ENCODE measurements at regions not wholly inside any gene's neighbourhood (a gene's known extent, or its start where the extent isn't known, plus 50 kb on each side); places are given as distances from the start of the nearest gene placed in this dataset.
"Not testable (repeated sequence)": the region's sequence is repeated elsewhere in the genome, so short reads cannot be mapped to it uniquely, and the experiment has no call there.

DNA sequence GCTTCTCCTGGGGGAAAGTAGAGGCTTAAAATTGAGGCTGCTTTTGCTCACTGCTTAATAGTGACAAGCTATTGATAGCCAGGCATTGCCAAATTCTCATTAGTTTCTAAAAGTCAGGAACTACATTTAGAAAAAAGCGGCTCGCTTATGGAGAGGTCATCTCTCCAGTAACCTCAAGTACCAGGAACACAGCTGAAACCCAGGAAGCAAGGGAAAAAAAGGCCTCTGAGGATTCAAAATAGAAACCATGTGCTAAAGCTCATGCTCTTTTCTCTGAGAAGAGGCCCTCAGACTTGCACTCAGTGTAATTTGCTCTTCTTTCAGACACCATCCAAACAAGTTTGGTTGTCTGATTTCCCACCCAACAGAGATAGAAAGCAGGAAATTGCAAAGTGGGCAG lies 261.4 kb upstream of the USP25 start:
- DNase-seq (ENCODE audit: low read depth, low spot score), result no peak

DNA sequence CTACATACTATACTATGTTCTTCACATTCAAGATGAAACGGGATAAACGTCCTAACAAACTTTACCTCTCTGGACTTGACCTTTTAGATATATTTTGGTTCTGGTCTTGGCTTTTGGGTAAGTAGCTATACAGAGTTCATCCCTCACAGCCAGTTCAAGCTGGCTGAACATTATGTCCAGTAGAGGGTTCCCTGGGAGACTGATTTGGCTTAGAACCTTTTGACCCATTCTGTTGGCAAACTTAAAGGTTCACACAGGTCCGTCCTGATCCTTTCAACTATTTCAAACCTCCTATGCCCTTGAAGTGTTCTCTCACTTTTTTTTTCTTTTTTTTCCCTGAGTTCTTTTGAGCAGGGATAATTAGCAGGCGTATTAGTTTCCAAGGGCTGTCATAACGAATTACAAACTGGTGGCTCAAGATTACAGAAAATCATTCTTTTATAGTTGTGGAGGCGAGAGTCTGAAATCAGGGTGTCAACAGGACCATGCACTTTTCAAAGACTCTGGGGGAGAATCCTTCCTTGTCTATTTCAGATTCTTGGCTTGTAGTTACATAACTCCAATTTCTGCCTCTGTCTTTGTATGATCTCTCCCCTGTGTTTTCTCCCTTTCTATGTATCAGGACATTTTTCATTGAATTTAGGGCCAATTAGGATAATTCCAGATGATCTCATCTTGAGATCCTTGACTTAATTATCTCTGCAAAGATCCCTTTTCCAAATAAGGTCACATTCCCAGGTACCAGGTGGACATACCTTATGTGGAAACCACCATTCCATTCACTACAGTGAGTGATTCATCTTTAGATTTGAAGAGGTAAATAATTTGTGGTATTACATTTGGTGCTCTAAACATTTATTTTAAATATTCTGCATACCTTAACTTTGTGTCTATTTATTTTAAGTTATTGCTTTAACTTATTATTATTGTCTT lies 257.4 kb upstream of the USP25 start:
- DNase-seq (ENCODE audit: low read depth, low spot score), result no peak

DNA sequence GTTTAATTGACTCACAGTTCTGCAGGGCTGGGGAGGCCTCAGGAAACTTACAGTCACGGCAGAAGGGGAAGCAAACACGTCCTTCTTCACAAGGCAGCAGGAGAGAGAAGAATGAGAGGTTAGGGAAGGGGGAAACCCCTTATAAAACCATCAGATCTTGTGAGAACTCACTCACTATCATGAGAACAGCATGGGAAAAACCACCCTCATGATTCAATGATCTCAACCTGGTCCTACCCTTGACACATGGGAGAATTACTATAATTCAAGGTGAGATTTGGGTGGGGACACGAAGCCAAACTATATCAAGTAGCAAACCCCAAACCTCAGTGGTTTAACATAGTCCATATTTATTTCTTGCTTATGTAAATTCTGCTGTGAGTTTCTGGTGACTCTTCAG lies 252.0 kb upstream of the USP25 start:
- not testable (repeated sequence) for DNase-seq (ENCODE audit: low read depth, low spot score)

DNA sequence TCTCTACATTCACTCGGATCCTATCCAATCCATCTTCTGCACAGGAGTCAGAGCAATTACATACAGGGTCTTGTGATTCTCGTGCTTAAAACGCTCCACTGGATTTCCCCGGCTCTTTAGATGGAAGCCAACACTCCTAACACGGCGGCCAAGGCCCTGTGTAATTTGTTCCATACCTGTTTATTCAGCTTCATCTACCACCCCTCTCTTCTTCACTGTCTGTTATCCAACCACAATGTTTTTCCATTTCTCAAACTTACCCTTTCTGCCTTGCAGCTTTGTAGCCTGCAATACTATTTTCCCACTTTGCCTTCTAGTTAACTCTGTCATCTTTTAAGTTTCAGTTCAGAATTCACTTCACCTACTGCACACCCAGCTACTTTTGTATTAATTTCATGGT lies 249.6 kb upstream of the USP25 start:
- DNase-seq (ENCODE audit: low read depth, low spot score), result no peak

DNA sequence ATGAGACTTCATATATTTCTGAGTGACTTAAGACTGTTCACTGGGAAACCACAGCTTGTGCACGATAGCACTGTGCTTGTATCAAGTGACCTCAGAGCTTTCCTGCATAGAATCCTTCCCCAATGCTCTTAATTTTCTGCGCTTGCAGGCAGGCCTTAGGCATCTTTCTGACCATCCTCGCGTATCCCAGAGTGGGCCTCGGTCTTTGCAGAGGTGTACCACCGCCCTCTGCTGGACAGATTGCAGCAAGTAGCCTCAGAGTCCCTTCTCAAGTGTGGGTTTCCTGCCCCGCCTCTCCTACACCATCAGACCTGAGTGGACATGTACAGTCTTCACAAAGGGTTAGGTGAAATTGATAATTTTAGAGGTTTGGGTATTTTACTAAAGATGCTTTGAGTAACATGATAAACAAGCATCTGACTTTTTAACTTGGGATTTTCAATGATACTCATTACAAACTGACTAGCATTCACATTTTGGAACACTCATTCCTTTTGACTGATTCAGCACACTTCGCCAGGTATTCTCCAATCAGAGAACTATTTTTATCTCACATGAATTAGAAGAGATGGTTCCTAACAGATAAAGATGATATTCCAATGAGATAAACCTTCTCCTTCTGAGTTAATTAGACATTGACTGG lies 246.5 kb upstream of the USP25 start:
- DNase-seq (ENCODE audit: low read depth, low spot score), result peak; percentile 35

DNA sequence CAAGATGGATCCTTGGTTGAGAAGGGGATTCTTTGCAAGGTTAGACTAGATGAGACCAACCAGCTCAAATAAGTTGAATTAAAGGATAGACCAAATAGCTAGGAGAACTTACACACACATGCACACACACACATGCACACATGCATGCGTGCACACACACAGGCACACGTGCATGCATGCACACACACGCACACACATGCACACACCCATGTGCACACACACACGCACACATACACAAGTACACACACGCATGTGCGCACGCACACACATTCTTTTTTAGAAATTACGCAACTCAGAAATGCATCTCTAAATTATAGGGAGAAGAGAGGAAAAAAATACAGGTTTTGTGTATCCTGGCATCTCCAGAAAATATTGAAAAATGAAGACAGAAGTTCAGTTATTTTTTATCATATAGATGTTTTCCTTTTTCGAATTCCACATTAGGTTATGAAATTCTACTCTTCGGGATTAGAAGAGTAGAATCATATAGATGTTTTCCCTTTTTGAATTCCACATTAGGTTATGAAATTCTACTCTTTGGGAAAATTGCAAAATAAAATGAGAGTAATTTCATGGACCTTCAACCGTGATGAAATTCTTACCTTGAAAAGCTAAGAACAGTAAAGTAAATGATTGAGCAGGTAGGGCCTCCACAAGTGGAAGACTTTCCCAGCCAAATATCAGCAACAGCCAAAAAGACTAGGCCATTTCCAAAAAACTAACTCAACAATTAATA lies 243.2 kb upstream of the USP25 start:
- no peak for DNase-seq (ENCODE audit: low read depth, low spot score)

DNA sequence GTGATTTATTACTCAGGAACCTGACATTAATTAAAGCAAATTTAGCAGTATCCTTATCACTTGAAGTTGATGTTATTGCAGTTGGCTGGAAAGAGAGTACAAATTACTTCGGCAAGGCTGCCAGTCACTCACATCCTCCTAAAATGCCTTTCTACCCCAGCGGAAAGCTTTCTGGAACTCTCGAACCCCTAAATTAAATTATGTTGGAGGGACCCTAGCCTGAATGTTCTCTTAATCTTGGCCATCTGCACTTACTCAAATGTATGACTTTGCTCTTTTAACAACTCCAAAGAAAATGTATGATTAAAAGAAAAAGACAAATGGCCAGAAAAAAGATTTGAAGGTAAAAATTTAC lies 242.6 kb upstream of the USP25 start:
- no peak for DNase-seq (ENCODE audit: low read depth, low spot score)

DNA sequence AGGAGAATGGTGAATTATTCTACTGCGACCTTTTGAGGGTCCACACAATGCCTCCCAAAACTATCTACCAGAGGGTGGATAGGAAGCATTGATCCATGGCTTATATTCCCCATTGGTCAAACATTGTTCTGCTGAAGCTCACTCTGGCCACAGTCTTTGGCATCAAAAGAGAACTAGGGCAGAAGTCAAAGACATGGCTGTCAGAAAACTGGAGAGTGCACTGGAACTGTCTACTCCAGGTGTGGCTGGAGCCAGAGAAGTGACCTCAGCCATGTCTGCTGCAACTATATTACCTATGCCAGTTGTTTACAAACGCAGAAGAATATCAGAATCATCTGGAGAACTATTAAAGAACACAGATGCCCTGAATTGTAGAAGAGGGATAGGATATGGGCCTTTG lies 238.7 kb upstream of the USP25 start:
- no peak for DNase-seq (ENCODE audit: low read depth, low spot score)

DNA sequence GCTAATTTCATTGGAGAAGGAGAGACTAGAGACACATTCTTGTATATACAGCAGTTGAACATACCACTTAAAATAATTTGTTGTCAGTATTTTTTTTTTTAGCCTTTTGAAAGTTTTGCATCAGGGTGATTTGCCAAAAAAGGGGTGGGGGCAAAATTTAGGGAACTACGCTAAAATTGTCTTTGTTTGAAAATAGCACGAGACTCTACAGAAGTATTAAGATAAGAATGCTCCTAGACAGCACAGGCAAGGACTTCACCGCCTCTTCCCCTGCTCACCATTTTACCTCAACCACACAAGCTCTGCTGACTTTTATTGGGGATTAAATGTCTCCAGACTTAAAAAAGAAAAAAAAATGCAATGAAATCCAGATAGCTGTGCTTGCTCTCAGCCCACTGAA lies 236.1 kb upstream of the USP25 start:
- DNase-seq (ENCODE audit: low read depth, low spot score), result no peak

DNA sequence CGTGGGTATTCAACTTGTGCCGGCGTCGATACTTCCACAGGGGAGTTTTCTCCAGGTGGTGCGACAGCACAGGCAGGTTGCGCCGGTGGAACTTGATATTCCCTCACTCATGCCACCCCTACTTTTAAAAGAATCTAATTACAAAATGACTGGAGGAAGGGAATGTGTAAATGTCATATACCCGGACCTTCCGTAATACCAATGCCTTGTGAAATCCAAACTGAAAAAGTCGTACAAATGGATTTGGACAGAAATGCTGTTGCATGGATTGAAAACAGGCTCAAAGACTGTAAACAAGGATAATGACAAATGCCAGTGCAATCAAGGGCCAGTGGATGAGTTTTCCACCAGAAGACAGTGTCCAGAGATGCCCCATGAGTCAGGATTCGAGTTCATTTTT lies 235.3 kb upstream of the USP25 start:
- no peak for DNase-seq (ENCODE audit: low read depth, low spot score)

DNA sequence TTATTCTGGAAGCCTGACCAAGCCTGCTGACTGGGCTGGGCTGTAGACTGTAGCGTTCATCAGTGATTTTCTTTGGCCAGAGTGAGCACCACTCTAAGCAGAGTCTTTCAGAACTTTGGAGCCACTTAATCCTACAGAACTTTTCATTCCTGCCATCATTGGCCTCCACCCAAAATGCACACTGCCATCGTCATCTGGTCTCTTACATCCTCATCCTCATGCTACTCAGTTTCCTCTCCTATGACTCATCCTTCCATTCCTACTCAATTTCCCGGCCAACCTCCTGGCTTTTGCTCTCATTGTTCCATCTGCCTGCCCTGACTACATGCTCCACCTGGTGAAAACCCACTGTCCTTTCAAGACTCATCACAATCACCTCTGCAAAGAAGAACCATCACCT lies 233.8 kb upstream of the USP25 start:
- no peak for DNase-seq (ENCODE audit: low read depth, low spot score)

DNA sequence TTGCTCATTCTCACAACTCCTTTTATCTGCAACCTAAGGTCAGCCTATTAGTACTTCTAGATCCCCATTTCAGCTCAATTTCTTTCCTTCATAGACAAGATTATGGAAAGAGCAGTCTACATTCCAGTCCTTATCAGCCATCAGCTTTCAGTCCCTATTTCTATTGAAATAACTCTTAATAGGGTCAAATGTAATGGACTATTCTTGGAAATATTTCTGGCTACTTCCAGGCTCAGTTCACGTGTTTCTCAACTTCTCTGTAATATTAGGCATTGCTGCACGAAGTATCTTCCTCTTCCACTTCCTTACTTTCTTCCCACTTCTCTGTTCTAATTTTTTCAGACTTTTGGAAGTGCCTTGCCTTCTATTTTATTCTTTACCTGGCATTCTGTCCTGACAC lies 232.9 kb upstream of the USP25 start:
- DNase-seq (ENCODE audit: low read depth, low spot score), result no peak

DNA sequence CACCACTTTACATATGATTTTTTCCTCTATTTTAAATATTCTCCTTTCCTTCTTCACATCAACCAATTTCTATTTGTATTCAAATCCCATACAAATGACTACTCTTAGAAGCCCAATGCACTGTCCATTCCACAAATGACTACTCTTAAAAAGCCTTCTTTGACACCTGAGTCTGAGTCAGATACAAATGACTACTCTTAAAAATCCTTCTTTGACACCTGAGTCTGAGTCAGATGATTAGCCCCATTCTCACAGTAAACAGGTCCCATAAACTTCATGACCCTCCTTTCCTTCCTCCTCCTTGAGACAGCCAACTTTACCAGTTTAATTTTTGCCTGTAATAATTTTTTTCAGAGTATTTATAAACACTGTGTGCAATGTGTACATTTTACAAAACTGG lies 231.3 kb upstream of the USP25 start:
- DNase-seq (ENCODE audit: low read depth, low spot score), result no peak

DNA sequence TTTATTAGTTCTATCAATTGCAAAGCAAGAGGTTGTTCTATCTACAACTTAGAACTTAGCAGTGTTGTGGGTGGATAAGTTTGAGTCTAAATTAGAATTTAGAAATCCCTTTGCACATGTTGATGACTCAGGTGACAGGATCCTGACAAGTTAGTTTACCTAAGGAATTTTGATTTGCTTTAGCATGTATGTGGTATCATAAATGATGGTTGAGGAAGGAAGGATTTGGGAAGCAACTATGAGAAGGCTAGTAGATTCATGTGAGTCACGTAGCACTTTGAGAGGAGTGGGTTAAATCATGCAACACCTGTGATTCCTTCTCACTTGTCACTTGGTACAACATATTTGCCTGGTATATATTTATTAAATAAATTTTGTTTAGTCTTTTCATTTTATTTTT lies 223.7 kb upstream of the USP25 start:
- DNase-seq (ENCODE audit: low read depth, low spot score), result no peak

DNA sequence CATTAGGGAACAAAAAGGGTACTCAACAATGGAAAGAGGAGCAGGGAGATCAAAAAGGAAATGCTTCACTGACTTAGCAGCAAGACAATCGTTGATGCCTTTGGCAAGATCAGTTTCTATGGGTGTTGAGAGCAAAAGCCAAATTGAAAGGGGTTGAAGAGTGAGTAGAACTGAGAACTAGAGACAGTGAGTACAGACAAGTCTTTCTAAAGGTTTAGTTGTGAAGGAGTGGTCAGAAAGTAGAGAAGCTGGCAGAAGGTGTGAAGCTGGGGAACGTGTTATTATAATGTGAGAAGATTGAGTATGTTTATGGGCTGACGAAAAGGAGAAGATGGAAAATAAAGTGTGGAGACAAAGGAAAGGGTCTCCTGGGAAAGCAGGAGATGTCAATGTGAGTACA lies 221.2 kb upstream of the USP25 start:
- DNase-seq (ENCODE audit: low read depth, low spot score), result no peak

DNA sequence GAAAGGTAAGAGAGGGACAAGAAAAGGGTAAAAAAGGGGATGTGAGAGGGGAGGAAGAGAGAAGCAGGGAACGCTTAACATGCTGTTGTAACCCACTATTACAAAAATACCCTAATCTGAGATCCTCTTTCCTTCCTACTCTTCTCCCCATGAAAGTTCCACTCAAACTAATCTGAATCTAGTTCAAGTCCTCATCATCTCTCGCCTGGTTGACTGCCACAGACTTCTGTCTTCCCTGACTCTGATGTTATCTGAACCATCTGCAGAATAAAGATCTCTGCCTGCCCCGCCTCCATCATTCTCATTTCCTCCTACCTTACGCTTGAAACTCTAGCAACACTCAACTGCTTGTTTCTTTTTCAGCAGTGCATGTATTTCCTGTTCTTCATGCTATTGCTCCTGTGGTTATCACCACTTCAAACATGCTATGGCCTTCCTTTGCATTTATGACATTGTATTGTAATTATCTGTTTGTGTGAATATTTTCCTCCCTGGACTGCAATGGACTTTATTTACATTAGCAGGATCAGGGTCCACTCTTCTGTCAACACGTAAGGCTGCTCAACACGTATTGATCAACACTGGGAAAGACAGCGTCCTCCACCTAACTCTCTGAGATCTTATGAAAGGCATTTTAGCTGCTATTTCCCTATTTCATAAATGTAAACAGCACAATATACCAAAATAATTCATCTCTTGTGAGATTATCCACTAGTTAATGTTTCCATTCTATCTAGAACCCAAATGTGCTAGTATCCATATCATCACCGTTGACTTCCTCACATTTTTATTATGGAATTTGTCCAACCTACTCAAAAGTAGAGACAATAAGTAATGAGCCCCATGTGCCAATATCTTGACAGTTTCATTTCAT lies 215.5 kb upstream of the USP25 start:
- DNase-seq (ENCODE audit: low read depth, low spot score), result no peak

DNA sequence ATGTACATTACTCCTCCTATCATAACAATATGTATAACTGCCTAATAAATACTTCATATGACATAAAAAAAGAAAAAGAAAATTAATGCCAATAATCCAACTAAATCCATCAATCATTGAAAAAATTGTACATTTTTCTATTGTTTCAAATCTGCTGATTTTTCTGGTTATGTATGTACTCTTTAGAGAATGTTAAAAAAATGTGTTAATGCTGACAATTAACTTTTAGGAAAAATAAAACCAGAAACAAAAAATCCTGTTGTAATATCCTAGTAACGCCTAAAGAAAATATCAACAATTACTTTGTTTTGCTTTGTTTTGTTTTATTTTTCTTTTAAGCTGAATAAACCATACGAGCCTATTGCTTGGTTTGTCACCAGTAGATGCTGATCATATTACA lies 213.9 kb upstream of the USP25 start:
- DNase-seq (ENCODE audit: low read depth, low spot score), result no peak

DNA sequence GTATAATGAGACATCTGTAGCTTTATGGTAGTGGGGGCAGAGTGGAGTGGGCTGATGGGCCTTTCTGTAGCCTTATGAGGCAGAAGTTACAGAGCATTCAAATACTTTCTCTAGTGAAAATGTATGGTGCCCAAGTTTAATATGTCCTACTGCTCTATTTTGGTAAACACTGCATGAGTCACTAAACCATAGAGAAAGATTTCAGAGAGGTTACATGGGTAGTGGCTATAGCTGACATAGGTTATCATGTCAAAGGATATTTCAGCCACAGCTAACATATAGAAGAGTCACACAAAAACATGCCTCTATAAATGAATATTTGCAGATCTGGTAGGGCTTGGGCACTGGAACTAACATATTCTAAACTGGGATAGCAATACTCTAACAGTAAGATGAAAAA lies 212.4 kb upstream of the USP25 start:
- no peak for DNase-seq (ENCODE audit: low read depth, low spot score)

DNA sequence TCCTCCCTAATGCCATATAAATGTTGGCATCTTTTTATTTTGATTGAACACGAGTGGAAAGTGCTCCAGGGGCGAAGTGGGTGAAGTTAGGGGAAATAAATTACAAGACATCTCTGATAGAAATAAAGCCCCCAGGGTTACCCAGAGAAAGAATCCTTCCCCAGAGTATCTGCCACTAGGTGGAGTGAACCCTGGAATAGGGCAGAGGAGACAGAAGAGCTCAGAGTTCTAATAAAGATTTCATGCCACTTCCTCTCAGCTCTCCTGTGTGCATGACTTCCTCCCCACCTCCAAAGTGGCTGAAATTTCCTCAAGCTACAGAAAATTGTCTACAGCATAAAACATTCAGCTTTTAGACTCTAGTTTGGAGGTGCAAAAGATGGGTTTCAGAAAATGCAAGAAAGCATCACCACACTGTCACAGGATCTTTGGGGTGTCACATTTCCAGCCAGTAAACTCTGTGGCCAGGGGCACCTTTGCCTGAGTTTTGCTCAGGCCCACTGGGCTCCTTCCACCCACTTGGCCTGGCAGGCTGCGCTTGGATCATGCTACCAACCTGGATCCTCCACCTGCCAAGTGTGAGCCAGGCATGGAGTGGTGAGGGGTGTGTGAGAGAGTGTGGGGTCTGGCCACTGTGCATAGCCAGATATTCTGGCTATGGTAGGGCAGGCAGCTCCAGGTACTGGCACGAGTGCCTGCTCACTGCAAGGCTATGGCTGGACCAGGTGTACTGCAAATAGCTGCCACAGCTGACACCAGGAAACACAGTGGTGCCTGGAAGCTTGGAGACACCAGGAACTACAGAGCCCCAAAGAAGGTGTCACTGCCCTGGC lies 208.8 kb upstream of the USP25 start:
- DNase-seq (ENCODE audit: low read depth, low spot score), result no peak

DNA sequence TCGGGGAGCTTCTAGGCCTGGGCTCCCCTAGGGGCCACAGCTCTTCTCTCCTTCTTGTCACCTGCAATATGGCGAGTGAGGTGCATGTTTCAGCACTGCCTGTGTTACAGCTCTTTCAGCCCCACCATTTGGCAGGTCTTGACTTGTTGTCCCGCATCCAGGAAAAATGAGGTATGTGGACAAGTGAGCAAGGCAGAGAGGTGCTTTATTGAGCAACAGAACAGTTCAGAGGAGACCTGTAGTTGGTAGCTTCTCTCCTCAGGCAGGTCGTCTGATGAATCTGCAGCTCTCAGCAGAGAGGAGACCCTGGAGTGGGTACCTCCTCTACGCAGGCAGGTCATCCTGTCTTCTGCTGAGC lies 208.2 kb upstream of the USP25 start:
- DNase-seq (ENCODE audit: low read depth, low spot score), result no peak

DNA sequence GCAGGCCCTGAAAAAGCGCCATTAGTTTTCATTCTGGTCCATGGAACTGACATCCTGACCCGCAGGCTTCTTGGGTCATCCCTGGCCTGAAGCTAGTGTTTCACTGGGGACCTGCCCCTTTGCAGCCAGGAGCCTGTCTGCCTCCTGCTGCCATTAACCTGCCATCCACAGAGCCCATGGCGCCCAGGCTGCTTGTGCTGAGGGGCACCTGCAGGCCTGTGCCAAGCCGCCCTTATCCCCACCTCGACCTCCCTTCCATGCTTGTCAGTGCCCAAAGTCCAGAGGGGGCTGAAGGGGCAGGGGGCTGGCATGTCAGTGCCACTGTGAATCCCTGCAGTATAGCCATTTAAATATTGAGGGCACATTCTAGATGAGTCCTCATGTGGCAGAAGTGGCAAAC lies 207.6 kb upstream of the USP25 start:
- DNase-seq (ENCODE audit: low read depth, low spot score), result no peak
